RKO (cell line): ENCODE measurements at regions not wholly inside any gene's neighbourhood (a gene's known extent, or its start where the extent isn't known, plus 50 kb on each side); places are given as distances from the start of the nearest gene placed in this dataset.
A peak's percentile ranks its signal among the peaks of the same experiment; 100 is the strongest.

Experiments used
- DNase-seq: peaks from one replicate; pipeline ENCODE4 v3.0.0-alpha.2; 2016; ENCODE audit warnings: low spot score

DNA sequence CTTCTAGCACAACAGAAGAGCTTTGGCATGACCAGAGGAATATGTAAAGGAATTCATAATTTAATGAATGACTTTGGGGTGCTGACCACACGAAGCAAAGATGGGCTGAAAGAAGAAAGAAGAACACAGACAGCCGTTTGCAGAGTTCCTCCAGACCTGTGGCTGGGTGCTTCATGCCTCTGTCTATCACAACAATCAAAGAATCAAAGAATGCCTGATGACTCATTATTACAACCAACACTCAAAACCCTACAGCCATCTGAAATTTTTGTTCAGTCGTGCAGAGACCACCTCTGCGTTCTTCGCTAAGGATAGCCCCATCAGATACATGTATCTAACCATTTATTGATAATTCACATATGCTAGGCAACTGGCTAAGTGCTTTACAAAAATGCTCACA lies 129.0 kb upstream of the PRICKLE2 start:
- DNase-seq, result no peak

DNA sequence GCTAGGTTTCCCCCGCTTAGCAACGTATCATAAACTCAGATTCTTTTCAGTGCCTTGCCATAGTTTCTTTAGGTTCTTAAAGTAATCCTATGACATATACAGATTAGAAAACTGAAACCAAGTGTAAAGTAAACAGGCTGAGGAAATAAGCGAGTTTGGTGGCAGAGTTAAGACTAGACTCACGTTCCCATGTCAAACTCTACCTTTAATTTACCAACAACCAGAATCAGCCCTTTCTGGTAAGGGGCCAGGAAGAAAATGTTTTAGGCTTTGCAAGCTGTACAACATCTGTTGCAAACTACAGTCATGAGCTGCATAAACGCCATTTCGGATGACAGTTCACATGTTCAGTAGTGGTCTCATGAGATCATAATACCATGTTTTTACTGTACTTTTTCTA lies 128.0 kb upstream of the PRICKLE2 start:
- no peak for DNase-seq

DNA sequence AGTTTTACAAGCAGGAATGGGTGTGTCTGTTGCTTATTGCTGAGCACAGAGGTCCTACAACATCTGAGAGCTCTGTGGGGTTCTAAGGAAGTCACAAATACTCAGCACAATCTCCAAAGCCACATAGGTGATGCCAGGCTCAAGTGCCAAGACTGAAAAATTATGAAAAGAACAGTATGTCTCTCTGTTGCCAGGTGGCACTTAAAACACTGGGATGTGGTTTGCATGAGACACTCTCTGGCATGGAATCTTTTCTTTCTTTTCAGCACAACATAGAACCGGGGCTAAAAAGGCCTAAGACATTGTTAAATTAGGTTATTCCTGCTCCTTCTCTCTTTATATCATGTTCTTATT lies 127.3 kb upstream of the PRICKLE2 start:
- DNase-seq, result no peak

GRCh38 chr3:64351713-64352638 lies 126.7 kb upstream of the PRICKLE2 start:
- no peak for DNase-seq

- no peak for DNase-seq
Observed at GRCh38 chr3:64349551-64349950, 124.3 kb upstream of the PRICKLE2 start.

GRCh38 chr3:64345371-64345770 lies 120.1 kb upstream of the PRICKLE2 start:
- DNase-seq, result no peak

- DNase-seq, result peak; percentile 9
Observed at GRCh38 chr3:64344721-64345207, 119.5 kb upstream of the PRICKLE2 start.

DNA sequence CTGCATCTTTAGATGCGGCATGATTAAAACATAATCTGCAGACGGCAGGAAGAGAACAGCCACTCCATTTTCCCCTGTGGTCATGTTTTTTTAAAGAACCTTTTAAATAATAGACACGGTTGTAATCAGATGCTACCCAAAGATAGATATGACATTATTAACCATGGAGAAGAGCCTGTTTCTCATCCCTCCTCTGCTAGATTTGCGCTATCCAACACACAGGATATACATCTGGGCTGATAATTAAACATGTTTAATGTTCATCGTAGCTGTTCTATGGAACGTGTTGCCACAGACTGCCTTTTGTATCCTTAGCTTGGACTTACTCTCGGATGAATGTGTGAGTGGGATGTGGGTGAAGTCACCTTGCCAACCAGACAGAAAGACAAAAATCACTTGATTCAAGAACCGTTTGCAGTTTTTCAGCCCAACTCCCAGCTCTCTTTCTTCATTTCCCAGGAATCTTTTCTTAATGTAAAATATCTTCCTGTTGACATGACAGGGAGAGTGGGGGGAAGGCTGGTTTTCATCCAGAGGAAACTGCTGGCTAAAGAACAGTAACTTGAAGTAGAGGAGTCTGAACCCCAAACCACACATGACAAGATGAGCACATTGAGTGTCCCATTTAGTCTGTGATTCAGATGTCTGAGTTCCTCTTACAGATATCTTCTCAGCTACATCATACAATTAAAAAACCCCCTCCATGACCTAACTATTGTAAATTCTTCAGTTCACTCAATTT lies 118.6 kb upstream of the PRICKLE2 start:
- DNase-seq, result no peak

- no peak for DNase-seq
Observed at GRCh38 chr3:64342940-64343688, 117.8 kb upstream of the PRICKLE2 start.

DNA sequence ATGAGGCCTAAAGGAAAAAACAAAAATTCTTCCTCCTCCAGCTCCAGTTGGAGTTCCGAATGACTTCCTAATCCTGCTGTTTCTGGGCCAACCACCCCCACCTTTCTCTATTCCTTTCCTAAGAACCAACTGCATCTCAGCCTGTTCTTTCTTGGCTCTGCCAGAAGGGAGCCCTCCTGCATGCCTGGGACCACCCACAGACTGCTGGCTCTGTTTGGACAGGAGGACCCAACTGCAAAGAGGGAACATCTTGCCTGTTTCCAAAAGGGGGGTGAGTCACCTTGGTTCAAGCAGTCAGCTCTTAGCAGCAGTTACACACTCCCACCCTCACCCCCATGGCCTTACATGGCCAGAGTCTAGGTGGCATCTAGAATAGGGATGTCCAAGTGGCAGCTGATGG lies 116.0 kb upstream of the PRICKLE2 start:
- DNase-seq, result no peak

DNA sequence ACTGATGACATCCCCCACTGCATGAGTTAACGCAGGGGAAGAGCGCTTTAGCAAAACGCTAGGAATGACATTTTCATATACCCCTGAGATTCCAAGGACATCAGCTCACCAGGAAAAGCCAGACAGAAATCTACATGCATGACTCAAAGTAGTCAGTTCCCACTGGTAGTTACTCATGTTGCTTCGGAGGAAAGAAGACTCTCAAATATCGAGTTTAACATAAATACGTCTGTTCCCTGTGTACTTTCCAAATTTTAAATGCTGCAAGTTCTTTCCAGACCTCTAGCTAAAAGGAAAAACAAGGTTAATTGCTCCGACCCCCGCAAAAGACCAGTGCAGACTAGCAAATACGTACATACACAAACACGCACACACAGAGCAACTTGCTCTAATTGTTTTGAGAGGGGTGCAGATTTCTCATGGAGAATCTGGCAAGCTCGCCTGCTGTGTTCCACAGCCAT lies 115.4 kb upstream of the PRICKLE2 start:
- DNase-seq, result no peak

DNA sequence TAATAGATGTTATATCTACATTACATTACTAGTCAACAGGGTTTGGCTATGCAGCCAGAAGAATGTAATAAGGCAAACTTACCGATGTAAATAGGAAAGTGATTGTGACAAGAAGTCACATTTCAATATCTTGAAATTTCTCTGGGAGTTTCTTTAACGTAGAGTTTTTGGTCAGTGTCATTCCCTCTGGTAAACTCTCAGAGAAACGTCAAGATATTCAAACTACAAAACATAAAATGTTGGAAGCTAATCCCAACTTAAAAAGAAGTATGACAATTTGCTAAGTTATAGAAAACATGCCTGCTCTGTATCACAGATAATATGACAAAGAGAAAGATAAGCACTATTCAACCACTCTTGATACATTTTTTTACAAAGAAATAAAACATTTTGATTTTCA lies 111.2 kb upstream of the PRICKLE2 start:
- no peak for DNase-seq

DNA sequence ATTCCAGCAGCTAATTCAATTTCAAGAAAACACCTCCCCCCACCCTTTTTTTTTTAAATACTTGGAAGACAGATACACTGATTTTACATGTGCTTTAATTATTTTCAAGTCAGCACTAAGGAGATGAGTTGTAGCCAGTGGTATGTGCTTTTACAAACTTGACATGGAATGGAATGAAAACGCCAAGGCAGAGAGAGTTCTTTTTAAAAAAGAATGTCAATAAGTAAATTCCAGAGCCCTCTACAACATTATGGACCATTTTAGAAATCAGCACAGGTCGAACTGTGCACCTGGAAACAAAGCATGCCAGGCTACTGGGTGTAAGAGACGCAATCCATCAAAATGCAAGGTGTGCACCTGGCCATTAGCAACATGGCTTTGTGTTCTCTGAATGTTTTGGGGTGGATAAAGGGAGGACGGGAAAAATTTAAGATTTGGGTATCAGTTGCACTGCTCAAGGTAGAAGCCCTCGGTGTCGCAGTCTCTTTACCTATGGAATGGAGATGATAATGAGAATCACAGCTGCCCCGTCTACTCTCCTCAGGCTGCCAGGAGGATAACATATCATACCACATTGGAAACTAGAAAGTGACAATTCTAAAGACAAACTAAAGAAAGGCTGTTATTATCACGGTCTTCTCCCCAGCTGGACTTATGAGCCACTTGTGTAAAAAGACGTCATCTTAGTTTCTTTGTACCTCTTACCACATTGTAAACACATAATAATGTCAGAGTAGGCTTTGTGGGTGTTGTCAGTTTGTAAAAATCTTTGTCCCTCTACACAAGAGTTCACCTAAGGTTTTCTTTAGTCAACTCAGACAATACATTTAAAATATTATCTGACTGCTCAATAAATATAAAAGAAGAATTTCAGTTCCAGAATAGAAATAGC lies 107.4 kb upstream of the PRICKLE2 start:
- no peak for DNase-seq

DNA sequence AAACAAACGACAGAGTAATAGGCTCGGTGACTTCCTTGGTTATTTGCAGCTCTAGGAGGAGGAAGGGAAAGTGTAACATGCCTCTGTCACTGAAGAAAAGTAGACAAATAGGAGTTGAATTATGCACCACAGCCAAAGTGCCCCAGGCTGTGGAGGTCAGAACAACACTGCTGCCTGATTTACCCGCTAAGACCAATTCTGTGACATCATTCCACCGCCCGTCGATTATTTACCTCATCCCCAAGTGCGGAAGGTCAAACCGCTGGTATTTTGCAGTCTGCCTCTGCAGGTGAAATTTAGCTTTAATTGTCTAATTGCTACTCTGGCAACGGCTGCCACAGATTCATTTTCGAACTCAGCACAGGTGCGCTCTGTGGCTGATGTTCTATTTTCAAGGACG lies 106.3 kb upstream of the PRICKLE2 start:
- no peak for DNase-seq

- peak; percentile 10 for DNase-seq
Observed at GRCh38 chr3:64329037-64329436, 103.8 kb upstream of the PRICKLE2 start.

DNA sequence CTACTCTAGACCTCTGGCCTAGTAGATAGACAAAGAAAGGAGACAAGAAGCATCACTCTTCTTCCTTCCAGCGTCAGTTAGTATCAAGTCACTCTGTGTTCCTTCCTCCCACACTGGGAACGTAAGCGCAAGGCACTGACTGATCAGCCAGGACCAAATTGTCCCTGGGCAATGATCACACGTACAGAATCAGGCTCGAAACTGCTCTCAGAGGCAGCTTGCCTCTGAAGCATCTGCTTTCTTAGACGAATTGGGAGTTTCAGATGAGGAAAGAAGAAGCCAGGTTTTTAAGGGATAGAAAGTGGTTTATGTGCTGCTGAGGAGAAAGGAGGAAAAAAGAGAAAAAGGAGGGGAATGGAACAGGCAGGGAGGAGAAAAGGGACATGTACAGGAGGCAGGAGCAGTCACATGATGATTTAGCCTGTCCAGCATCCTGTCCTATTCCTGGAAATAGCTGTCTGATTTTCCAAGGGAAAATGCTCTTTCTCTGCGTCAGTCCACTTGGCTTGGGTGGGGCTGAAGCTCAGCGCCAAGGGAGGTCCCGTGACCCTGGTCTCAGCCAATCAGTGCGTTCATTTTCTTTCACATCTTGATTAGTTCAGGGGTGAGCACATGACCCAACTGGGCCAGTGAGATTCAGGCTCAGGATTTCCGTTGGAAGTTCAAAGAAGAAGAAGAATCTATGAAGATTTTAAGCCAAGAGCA lies 102.0 kb upstream of the PRICKLE2 start:
- no peak for DNase-seq

DNA sequence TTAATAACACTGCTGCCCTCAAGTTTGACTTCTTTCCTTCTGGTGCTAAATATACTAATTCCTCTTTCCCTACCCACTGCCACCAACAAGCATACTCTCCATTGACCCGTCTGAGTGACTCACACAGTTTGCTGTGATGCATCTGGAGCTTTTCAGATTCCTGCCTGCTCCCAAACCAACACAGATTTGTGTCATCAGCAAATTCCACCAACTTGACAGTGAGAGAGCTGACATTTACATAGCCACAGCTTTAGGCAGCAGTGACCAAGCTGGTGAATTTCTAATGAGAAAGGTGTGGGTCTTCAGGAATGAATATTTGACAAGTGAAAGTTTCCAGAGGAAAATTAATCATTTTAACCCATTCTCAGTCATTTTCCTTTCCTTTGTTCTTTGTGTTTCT lies 96.5 kb upstream of the PRICKLE2 start:
- DNase-seq, result peak; percentile 45

GRCh38 chr3:64319391-64319790 lies 94.1 kb upstream of the PRICKLE2 start:
- DNase-seq, result peak; percentile 18

DNA sequence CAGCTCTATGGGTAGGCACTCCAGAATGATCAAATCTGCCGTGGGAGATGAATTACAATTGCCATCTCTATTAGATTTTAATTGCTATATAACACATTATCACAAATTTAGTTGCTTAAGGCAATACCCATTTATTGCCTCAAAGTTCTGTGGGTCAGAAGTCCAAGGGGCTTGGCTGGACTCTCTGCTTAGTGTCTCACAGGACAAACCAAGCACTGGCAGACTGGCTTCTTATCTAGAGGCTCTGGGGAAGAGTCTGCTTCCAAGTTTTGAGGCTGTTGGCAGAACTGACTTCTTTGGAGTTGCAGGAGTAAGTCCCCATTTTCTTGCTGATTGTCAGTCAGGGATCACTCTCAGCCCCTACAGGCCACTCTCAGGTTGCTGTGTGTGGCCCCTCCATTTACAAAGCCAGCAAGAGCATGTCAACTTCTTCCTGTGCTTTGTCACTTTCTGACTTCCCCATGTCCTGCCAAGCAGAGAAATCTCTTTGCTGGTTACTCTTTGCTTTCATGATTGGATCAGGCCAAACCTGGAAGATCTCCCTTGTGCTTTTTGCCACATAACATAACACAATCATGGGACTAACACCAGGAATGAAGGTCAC lies 93.5 kb upstream of the PRICKLE2 start:
- DNase-seq, result no peak

DNA sequence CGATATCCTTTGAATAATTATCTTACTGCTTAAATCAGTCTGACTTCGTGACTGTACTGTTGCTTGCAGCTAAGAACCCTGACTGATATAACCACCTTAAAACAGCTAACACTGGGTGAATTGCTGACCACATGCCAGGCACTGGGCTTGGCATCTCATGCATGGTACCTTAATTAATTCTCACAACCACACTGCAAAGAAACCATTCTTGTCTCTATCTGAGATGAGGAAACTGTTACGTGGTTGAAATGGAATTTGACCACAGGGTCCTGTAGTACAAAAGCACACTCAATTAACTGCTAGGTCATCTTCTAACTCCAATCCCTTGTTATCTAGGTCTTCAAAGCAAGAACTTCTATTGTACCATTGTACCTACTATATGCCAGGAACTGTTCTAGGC lies 92.7 kb upstream of the PRICKLE2 start:
- no peak for DNase-seq
